Osteoblast (primary cell): ENCODE measurements at regions not wholly inside any gene's neighbourhood (a gene's known extent, or its start where the extent isn't known, plus 50 kb on each side); places are given as distances from the start of the nearest gene placed in this dataset.

ENCODE experiments used
- DNase-seq: peaks from one replicate; pipeline ENCODE4 v3.0.0; 2011; ENCODE audit warnings: low spot score, mixed read lengths; ENCODE audit not compliant: insufficient read length; ENCODE audit errors: missing footprints
- H2AFZ ChIP-seq: 2 replicates; pipeline ENCODE4 v1.6.0; 2011; ENCODE audit warnings: mild to moderate bottlenecking, low read length
- H3K27ac ChIP-seq: 2 replicates; pipeline ENCODE4 v1.5.1; 2011; ENCODE audit warnings: mild to moderate bottlenecking, low read depth, low read length, moderate library complexity
- H3K27me3 ChIP-seq: 2 replicates; pipeline ENCODE4 v1.6.0; 2012; ENCODE audit warnings: mild to moderate bottlenecking, control low read depth, inconsistent platforms, low read length, moderate library complexity; ENCODE audit not compliant: insufficient read depth
- H3K36me3 ChIP-seq: 2 replicates; pipeline ENCODE4 v1.5.1; 2011; ENCODE audit warnings: mild to moderate bottlenecking, low read length, control low read depth, moderate library complexity; ENCODE audit not compliant: insufficient read depth
- H3K4me1 ChIP-seq: 2 replicates; pipeline ENCODE4 v1.5.1; 2011; ENCODE audit warnings: mild to moderate bottlenecking, low read length, control low read depth, moderate library complexity; ENCODE audit not compliant: insufficient read depth
- H3K4me2 ChIP-seq: 2 replicates; pipeline ENCODE4 v1.6.0; 2011; ENCODE audit warnings: mild to moderate bottlenecking, low read length; ENCODE audit not compliant: insufficient read depth
- H3K4me3 ChIP-seq: fragments of 200-600 bp; sonication (generic); 3 replicates; pipeline ENCODE4 v1.5.1; 2012; ENCODE audit warnings: mild to moderate bottlenecking, low read length, inconsistent platforms; ENCODE audit not compliant: insufficient read depth
- H3K79me2 ChIP-seq: 2 replicates; pipeline ENCODE4 v1.6.0; 2012; ENCODE audit warnings: mild to moderate bottlenecking, low read length, control low read depth, inconsistent platforms; ENCODE audit not compliant: insufficient read depth
- H3K9me3 ChIP-seq: 2 replicates; pipeline ENCODE4 v1.5.1; 2011; ENCODE audit warnings: low read depth, low read length, control low read depth
- H4K20me1 ChIP-seq: 2 replicates; pipeline ENCODE4 v1.6.0; 2012; ENCODE audit warnings: mild to moderate bottlenecking, low read length, control low read depth; ENCODE audit not compliant: insufficient read depth
- CTCF ChIP-seq: IDR thresholded peaks from 2 replicates; pipeline ENCODE4 v1.5.1; 2011; ENCODE audit warnings: mild to moderate bottlenecking, low read depth, low read length, moderate library complexity; ENCODE audit errors: extremely low read depth

GRCh38 chr7:25897261-25897782 is 254.7 kb upstream of the NFE2L3 start:
- Histone ChIP-seq H3K4me3 (no peak overlapping the region), H3K79me2 (no peaks in the 10 kb centered on the region), H4K20me1 (no peaks in the 10 kb centered on the region), H2AFZ (no peak overlapping the region), H3K4me1 (peaks cover 9% of the 10 kb centered on the region), H3K4me2 (no peak overlapping the region), H3K27ac (no peak overlapping the region), H3K27me3 (peaks cover 6% of the 10 kb centered on the region), H3K36me3 (no peaks in the 10 kb centered on the region), H3K9me3 (no peaks in the 10 kb centered on the region)
- DNase-seq = no peak
- no peak for TF ChIP-seq CTCF

- Histone ChIP-seq H3K36me3 (no peaks in the 10 kb centered on the region), H3K27ac (no peak overlapping the region), H2AFZ (no peak overlapping the region), H3K79me2 (no peaks in the 10 kb centered on the region), H3K4me3 (no peak overlapping the region), H3K4me2 (no peak overlapping the region), H4K20me1 (no peaks in the 10 kb centered on the region), H3K27me3 (peaks cover 6% of the 10 kb centered on the region), H3K9me3 (no peaks in the 10 kb centered on the region), H3K4me1 (peaks cover under 1% of the 10 kb centered on the region)
- no peak for TF ChIP-seq CTCF
- no peak for DNase-seq
Observed at GRCh38 chr7:25900245-25900644, 251.8 kb upstream of the NFE2L3 start.

DNA sequence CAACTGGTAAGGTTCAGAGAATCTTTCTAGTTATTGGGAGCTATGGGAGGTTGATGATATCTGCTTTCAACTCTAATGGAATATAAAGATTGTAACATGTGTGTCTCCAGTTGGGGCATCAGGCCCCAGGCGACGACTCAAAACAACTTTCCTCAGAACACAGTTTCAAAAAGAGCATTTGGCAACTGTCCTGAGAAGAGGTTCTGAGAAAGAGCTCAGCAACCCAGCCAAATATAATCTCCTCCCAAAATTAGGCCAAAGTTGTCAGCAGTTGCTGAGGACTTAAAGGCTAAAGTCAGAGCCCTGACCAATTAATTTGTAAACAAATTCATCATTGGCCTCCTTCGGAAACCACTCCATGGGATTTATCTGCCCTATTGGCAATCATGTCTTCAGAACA is 251.1 kb upstream of the NFE2L3 start:
- Histone ChIP-seq H3K27me3 (peaks cover 6% of the 10 kb centered on the region), H4K20me1 (no peaks in the 10 kb centered on the region), H3K4me1 (no peaks in the 10 kb centered on the region), H3K4me3 (no peak overlapping the region), H3K36me3 (no peaks in the 10 kb centered on the region), H3K79me2 (no peaks in the 10 kb centered on the region), H2AFZ (no peak overlapping the region), H3K27ac (no peak overlapping the region), H3K4me2 (no peak overlapping the region), H3K9me3 (no peaks in the 10 kb centered on the region)
- TF ChIP-seq CTCF = no peak
- no peak for DNase-seq

DNA sequence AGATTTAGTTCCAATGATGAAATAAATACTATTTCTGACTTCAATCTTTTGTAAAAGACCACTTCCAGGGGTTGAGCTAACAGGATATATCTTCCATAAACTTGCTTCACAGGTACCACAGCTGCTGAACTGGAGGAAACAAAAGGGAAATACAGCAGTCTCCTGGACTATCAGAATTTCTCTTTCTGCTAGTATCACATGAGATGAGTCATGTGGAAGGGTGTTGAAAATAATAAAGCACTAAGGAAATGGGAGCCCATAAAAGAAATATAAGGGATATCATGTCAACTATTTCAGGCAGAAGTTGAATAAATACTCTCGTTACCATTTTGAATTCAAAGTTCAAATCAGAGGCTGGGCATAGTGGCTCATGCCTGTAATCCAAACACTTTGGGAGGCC is 250.3 kb upstream of the NFE2L3 start:
- Histone ChIP-seq H3K4me3 (no peak overlapping the region), H3K9me3 (no peaks in the 10 kb centered on the region), H3K4me2 (no peak overlapping the region), H3K4me1 (no peaks in the 10 kb centered on the region), H3K36me3 (no peaks in the 10 kb centered on the region), H2AFZ (no peak overlapping the region), H4K20me1 (no peaks in the 10 kb centered on the region), H3K27me3 (peaks cover 6% of the 10 kb centered on the region), H3K79me2 (no peaks in the 10 kb centered on the region), H3K27ac (no peak overlapping the region)
- no peak for TF ChIP-seq CTCF
- DNase-seq = peak; percentile 22
